Mesenchymal stem cell (in vitro differentiated cells and primary cell): ENCODE measurements at regions not wholly inside any gene's neighbourhood (a gene's known extent, or its start where the extent isn't known, plus 50 kb on each side); places are given as distances from the start of the nearest gene placed in this dataset.

Experiments used
- DNase-seq: peaks from one replicate; pipeline ENCODE4 v3.0.0-alpha.2; 2013
- H2AFZ ChIP-seq: one replicate; pipeline ENCODE4 v1.6.1; 2013; ENCODE audit warnings: low read depth, mild to moderate bottlenecking, control low read depth, inconsistent platforms, low read length, moderate library complexity
- H2AK5ac ChIP-seq: 2 replicates; pipeline ENCODE4 v1.6.1; 2013; ENCODE audit warnings: low read length, moderate library complexity, mild to moderate bottlenecking, inconsistent platforms; ENCODE audit not compliant: severe bottlenecking
- H2BK120ac ChIP-seq: one replicate; pipeline ENCODE4 v1.6.1; 2013; ENCODE audit warnings: low read depth, mild to moderate bottlenecking, inconsistent platforms, low read length, moderate library complexity
- H2BK12ac ChIP-seq, 2 experiments: one replicate each; pipeline ENCODE4 v1.6.1; 2013; ENCODE audit warnings: inconsistent platforms in 2 of 2, low read length in 2 of 2, mild to moderate bottlenecking in 2 of 2, moderate library complexity in 2 of 2, control low read depth in 1 of 2
- H2BK15ac ChIP-seq: one replicate; pipeline ENCODE4 v1.6.1; 2013; ENCODE audit warnings: mild to moderate bottlenecking, low read depth, inconsistent platforms; ENCODE audit not compliant: poor library complexity, severe bottlenecking
- H2BK5ac ChIP-seq: 2 replicates; pipeline ENCODE4 v1.6.1; 2013; ENCODE audit warnings: low read depth, mild to moderate bottlenecking, low read length, control low read depth, inconsistent platforms; ENCODE audit not compliant: poor library complexity, severe bottlenecking
- H3K14ac ChIP-seq, 2 experiments: one replicate each; pipeline ENCODE4 v1.6.1; 2013; ENCODE audit warnings: inconsistent platforms in 2 of 2, low read length in 2 of 2, control low read depth in 1 of 2, mild to moderate bottlenecking in 1 of 2, moderate library complexity in 1 of 2
- H3K18ac ChIP-seq, 2 experiments: one replicate each; pipeline ENCODE4 v1.6.1; 2013; ENCODE audit warnings: inconsistent platforms in 2 of 2, low read length in 2 of 2, control low read depth in 1 of 2, low read depth in 1 of 2, mild to moderate bottlenecking in 1 of 2
- H3K23ac ChIP-seq, 2 experiments: one replicate each; pipeline ENCODE4 v1.6.1; 2013; ENCODE audit warnings: inconsistent platforms in 2 of 2, low read length in 2 of 2, mild to moderate bottlenecking in 2 of 2, moderate library complexity in 2 of 2, control low read depth in 1 of 2
- H3K27ac ChIP-seq: 2 replicates; pipeline ENCODE4 v1.5.1; 2013; ENCODE audit warnings: mild to moderate bottlenecking, moderate library complexity, low read length, control low read depth, inconsistent platforms; ENCODE audit not compliant: poor library complexity, severe bottlenecking
- H3K27me3 ChIP-seq, 2 experiments: 2 replicates each; pipeline versions ENCODE4 v1.6.1 to v1.7.0; 2013; ENCODE audit warnings: low read length in 2 of 2, mild to moderate bottlenecking in 2 of 2, moderate library complexity in 2 of 2, control low read depth in 1 of 2, inconsistent platforms in 1 of 2; ENCODE audit not compliant: control insufficient read depth in 1 of 2, insufficient read depth in 1 of 2
- H3K36me3 ChIP-seq, 2 experiments: 2 replicates each; pipeline versions ENCODE4 v1.6.1 to v1.7.0; 2013; ENCODE audit warnings: low read length in 2 of 2, control low read depth in 1 of 2, inconsistent platforms in 1 of 2, low read depth in 1 of 2, mild to moderate bottlenecking in 1 of 2; ENCODE audit not compliant: insufficient read depth in 2 of 2, control insufficient read depth in 1 of 2
- H3K4ac ChIP-seq, 2 experiments: one replicate each; pipeline ENCODE4 v1.6.1; 2013; ENCODE audit warnings: inconsistent platforms in 2 of 2, low read length in 2 of 2, mild to moderate bottlenecking in 2 of 2, moderate library complexity in 2 of 2, control low read depth in 1 of 2, low read depth in 1 of 2
- H3K4me1 ChIP-seq: 2 replicates; pipeline ENCODE4 v1.6.1; 2013; ENCODE audit warnings: low read depth, low read length, control low read depth; ENCODE audit not compliant: control insufficient read depth, insufficient read depth
- H3K4me2 ChIP-seq: 2 replicates; pipeline ENCODE4 v1.6.1; 2013; ENCODE audit warnings: low read length, mild to moderate bottlenecking, inconsistent platforms; ENCODE audit not compliant: poor library complexity, severe bottlenecking
- H3K4me3 ChIP-seq, 2 experiments: 2 replicates each; pipeline versions ENCODE4 v1.5.1 to v1.7.0; 2013; ENCODE audit warnings: low read length in 2 of 2, mild to moderate bottlenecking in 2 of 2, control low read depth in 1 of 2, low read depth in 1 of 2; ENCODE audit not compliant: insufficient read depth in 1 of 2
- H3K79me1 ChIP-seq: replicated peaks from 2 replicates; pipeline ENCODE4 v1.6.1; 2013; ENCODE audit warnings: mild to moderate bottlenecking, control low read depth, low read length, inconsistent platforms; ENCODE audit not compliant: poor library complexity, severe bottlenecking
- H3K9ac ChIP-seq: 2 replicates; pipeline ENCODE4 v1.7.0; 2013; ENCODE audit warnings: mild to moderate bottlenecking, low read length, moderate library complexity
- H3K9me3 ChIP-seq: 2 replicates; pipeline ENCODE4 v1.7.0; 2013; ENCODE audit warnings: mild to moderate bottlenecking, low read length; ENCODE audit not compliant: control insufficient read depth
- H4K8ac ChIP-seq: one replicate; pipeline ENCODE4 v1.6.1; 2013; ENCODE audit warnings: inconsistent platforms, mild to moderate bottlenecking, low read length, moderate library complexity
- H4K91ac ChIP-seq: one replicate; pipeline ENCODE4 v1.6.1; 2013; ENCODE audit warnings: mild to moderate bottlenecking, low read length, inconsistent platforms
- WGBS: methylation state at CpG from one replicate; pipeline ENCODE4 v1.1.7; 2013; ENCODE audit warnings: mixed read lengths; 5-methylcytosine and 5-hydroxymethylcytosine counted together

DNA sequence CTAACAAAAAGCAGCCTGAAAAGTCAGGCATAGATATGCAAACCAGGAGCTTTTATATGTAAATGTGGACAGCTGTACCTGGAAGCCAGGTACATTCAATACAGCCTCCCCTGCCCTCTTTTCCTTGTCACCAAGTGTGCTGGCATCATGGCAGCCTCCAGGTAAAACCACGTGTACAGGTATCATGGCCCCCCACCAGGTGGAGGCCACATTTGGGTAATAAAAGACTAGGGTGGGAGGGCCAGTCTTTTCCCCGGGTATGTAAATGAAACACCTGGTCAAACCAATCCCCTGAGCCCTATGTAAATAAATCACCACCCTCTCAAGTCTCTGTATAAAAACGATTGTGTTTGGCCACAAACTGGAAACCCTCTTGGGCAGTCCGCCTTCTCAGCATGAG lies 226.4 kb upstream of the GOT2 start:
- no peak overlapping the region for H3K4ac ChIP-seq
- H3K23ac ChIP-seq, result no peak overlapping the region
- no peak overlapping the region for H2BK12ac ChIP-seq

GRCh38 chr16:58960034-58960433 lies 225.9 kb upstream of the GOT2 start:
- H3K79me1 ChIP-seq, result no peaks in the 10 kb centered on the region
- no peak overlapping the region for H3K4me3 ChIP-seq
- no peak overlapping the region for H3K4ac ChIP-seq
- no peak overlapping the region for H2BK15ac ChIP-seq
- no peaks in the 10 kb centered on the region for H3K27me3 ChIP-seq
- no peak overlapping the region for H4K91ac ChIP-seq
- no peak overlapping the region for H3K27ac ChIP-seq
- no peak overlapping the region for H2BK120ac ChIP-seq
- no peak overlapping the region for H3K14ac ChIP-seq
- no CpG with 5 or more reads among the region's 1 CpG for WGBS
- no peak overlapping the region for H2BK5ac ChIP-seq
- no peak overlapping the region for H2BK12ac ChIP-seq
- no peak overlapping the region for H2AFZ ChIP-seq
- no peak overlapping the region for H4K8ac ChIP-seq
- no peak overlapping the region for H3K9ac ChIP-seq
- H3K4me2 ChIP-seq, result no peak overlapping the region
- no peaks in the 10 kb centered on the region for H3K9me3 ChIP-seq
- no peak overlapping the region for H2AK5ac ChIP-seq
- DNase-seq, result no peak
- no peak overlapping the region for H3K23ac ChIP-seq
- H3K4me1 ChIP-seq, result no peaks in the 10 kb centered on the region
- no peaks in the 10 kb centered on the region for H3K36me3 ChIP-seq
- no peak overlapping the region for H3K18ac ChIP-seq

More for the DNA sequence above, 226.4 kb upstream of the GOT2 start:
- Histone ChIP-seq H2AK5ac (no peak overlapping the region), H3K14ac (no peak overlapping the region), H3K36me3 (no peaks in the 10 kb centered on the region), H3K27ac (no peak overlapping the region), H3K18ac (no peak overlapping the region), H4K8ac (no peak overlapping the region), H2BK5ac (no peak overlapping the region), H2BK120ac (no peak overlapping the region), H3K4me1 (no peaks in the 10 kb centered on the region), H3K4me2 (no peak overlapping the region), H4K91ac (no peak overlapping the region), H3K9me3 (no peaks in the 10 kb centered on the region), H2AFZ (no peak overlapping the region), H3K4me3 (no peak overlapping the region), H3K27me3 (no peaks in the 10 kb centered on the region), H3K9ac (no peak overlapping the region), H3K79me1 (no peaks in the 10 kb centered on the region), H2BK15ac (no peak overlapping the region)
- 81% methylated on average over 4 of the region's 4 CpGs for WGBS
- DNase-seq, result no peak

GRCh38 chr16:58958749-58959148 lies 224.6 kb upstream of the GOT2 start:
- Histone ChIP-seq H3K4ac (no peak overlapping the region), H2AFZ (no peak overlapping the region), H3K18ac (no peak overlapping the region), H3K27me3 (no peaks in the 10 kb centered on the region), H2BK15ac (no peak overlapping the region), H2AK5ac (no peak overlapping the region), H2BK5ac (no peak overlapping the region), H2BK120ac (no peak overlapping the region), H3K27ac (no peak overlapping the region), H3K9ac (no peak overlapping the region), H3K14ac (no peak overlapping the region), H3K4me2 (no peak overlapping the region), H3K4me1 (no peaks in the 10 kb centered on the region), H4K91ac (no peak overlapping the region), H3K79me1 (no peaks in the 10 kb centered on the region), H4K8ac (no peak overlapping the region), H3K36me3 (no peaks in the 10 kb centered on the region), H3K23ac (no peak overlapping the region), H2BK12ac (no peak overlapping the region), H3K9me3 (no peaks in the 10 kb centered on the region), H3K4me3 (no peak overlapping the region)
- DNase-seq, result no peak

DNA sequence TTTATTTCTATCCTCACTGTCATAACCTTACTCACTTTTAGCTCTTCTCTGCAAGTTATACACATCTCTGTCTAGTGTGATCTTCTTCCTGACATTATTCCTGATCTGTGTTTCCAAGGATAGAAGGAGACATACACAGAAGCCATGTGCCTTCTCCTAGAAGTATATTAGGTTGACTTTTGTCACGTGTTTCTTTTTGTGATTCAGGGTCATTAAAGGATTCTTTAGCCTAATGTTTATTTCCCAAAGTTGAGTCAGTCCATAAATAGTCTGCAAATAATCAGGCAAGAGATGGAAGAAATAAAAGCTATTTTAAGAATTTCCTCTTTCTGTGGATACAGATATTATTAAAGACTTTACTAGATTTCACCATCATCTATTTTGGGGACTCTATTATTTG lies 214.1 kb upstream of the GOT2 start:
- Histone ChIP-seq H3K36me3 (no peaks in the 10 kb centered on the region), H2BK120ac (no peak overlapping the region), H3K27ac (no peak overlapping the region), H3K4me1 (no peaks in the 10 kb centered on the region), H3K4ac (no peak overlapping the region), H4K91ac (no peak overlapping the region), H3K4me3 (no peak overlapping the region), H2AK5ac (no peak overlapping the region), H2BK5ac (no peak overlapping the region), H3K4me2 (no peak overlapping the region), H4K8ac (no peak overlapping the region), H3K9ac (no peak overlapping the region), H3K79me1 (no peaks in the 10 kb centered on the region), H3K9me3 (peaks cover 3% of the 10 kb centered on the region), H2BK15ac (no peak overlapping the region), H3K27me3 (no peaks in the 10 kb centered on the region), H2AFZ (no peak overlapping the region), H3K14ac (no peak overlapping the region), H3K23ac (no peak overlapping the region), H3K18ac (no peak overlapping the region), H2BK12ac (no peak overlapping the region)
- no CpG with 5 or more reads among the region's 1 CpG for WGBS
- no peak for DNase-seq
